ENCODE measurements at regions not wholly inside any gene's neighbourhood (a gene's known extent, or its start where the extent isn't known, plus 50 kb on each side); places are given as distances from the start of the nearest gene placed in this dataset.

DNA sequence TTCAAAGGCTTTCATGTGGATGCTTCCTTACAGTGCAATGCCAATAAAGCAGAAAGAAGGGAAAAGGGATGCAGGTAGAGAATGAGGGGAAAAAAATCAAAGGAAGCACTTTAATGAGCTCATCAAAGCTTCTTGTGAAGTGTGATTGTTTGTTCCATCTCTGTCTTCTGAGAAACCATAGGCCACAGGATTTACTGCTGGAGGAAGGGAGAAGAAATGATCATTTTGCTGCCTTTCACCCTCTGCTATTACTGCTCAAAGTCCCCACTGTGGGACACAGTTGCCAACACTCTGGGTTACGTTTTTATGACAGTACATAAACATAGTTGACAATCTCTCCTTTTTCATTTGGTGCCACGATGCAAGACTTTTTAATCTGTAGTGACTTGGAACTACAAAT is 558.0 kb upstream of the TECRL start:
- Mint-ChIP-seq H3K27me3 (ENCODE audit: low read depth) (no peaks in the 10 kb centered on the region), H3K9me3 (peaks cover 44% of the 10 kb centered on the region), H3K36me3 (peaks cover 29% of the 10 kb centered on the region), H3K27ac (no peak overlapping the region), H3K4me1 (no peaks in the 10 kb centered on the region), H3K4me3 (no peak overlapping the region)
- no peak for ATAC-seq
- no peak for TF ChIP-seq MXD4 (CRISPR knock-in tag; IDR thresholded peaks at IDR 0.05; ENCODE audit: borderline replicate concordance)
- no peak for TF ChIP-seq ZNF396 (CRISPR knock-in tag; IDR thresholded peaks at IDR 0.05; ENCODE audit: borderline replicate concordance)
- no peak for TF ChIP-seq CBFB (CRISPR knock-in tag; IDR thresholded peaks at IDR 0.05; ENCODE audit: low read depth)
- TF ChIP-seq ZNF263 (CRISPR knock-in tag; IDR thresholded peaks at IDR 0.05; ENCODE audit: low read depth), result no peak
- TF ChIP-seq NR3C1 (CRISPR knock-in tag; conservative IDR thresholded peaks at IDR 0.05; ENCODE audit: low read depth), result no peak
- TF ChIP-seq RELA (CRISPR knock-in tag; IDR thresholded peaks at IDR 0.05; ENCODE audit: borderline replicate concordance), result no peak
- no peak for TF ChIP-seq RORB (CRISPR knock-in tag; IDR thresholded peaks at IDR 0.05)
- TF ChIP-seq, protein P1, sequence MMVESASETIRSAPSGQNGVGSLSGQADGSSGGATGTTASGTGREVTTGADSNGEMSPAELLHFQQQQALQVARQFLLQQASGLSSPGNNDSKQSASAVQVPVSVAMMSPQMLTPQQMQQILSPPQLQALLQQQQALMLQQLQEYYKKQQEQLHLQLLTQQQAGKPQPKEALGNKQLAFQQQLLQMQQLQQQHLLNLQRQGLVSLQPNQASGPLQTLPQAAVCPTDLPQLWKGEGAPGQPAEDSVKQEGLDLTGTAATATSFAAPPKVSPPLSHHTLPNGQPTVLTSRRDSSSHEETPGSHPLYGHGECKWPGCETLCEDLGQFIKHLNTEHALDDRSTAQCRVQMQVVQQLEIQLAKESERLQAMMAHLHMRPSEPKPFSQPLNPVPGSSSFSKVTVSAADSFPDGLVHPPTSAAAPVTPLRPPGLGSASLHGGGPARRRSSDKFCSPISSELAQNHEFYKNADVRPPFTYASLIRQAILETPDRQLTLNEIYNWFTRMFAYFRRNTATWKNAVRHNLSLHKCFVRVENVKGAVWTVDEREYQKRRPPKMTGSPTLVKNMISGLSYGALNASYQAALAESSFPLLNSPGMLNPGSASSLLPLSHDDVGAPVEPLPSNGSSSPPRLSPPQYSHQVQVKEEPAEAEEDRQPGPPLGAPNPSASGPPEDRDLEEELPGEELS (CRISPR knock-in tag; IDR thresholded peaks at IDR 0.05), result no peak
- no peak for TF ChIP-seq TEAD1 (CRISPR knock-in tag; IDR thresholded peaks at IDR 0.05)
- no peak for TF ChIP-seq PRRX2 (CRISPR knock-in tag; IDR thresholded peaks at IDR 0.05)
- TF ChIP-seq NR2C2 (CRISPR knock-in tag; IDR thresholded peaks at IDR 0.05), result no peak
- TF ChIP-seq, protein P2, sequence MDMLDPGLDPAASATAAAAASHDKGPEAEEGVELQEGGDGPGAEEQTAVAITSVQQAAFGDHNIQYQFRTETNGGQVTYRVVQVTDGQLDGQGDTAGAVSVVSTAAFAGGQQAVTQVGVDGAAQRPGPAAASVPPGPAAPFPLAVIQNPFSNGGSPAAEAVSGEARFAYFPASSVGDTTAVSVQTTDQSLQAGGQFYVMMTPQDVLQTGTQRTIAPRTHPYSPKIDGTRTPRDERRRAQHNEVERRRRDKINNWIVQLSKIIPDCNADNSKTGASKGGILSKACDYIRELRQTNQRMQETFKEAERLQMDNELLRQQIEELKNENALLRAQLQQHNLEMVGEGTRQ (CRISPR knock-in tag; IDR thresholded peaks at IDR 0.05), result no peak
- TF ChIP-seq TEAD4 (CRISPR knock-in tag; IDR thresholded peaks at IDR 0.05), result no peak
- TF ChIP-seq, protein P3, sequence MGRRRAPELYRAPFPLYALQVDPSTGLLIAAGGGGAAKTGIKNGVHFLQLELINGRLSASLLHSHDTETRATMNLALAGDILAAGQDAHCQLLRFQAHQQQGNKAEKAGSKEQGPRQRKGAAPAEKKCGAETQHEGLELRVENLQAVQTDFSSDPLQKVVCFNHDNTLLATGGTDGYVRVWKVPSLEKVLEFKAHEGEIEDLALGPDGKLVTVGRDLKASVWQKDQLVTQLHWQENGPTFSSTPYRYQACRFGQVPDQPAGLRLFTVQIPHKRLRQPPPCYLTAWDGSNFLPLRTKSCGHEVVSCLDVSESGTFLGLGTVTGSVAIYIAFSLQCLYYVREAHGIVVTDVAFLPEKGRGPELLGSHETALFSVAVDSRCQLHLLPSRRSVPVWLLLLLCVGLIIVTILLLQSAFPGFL (CRISPR knock-in tag; IDR thresholded peaks at IDR 0.05; ENCODE audit: borderline replicate concordance), result no peak
- TF ChIP-seq ZMAT4 (CRISPR knock-in tag; IDR thresholded peaks at IDR 0.05), result no peak
- DNase-seq (ENCODE audit: low spot score), result no peak
- POLR2A ChIA-PET, result no interaction called here
- CTCF ChIA-PET, result no interaction called here

DNA sequence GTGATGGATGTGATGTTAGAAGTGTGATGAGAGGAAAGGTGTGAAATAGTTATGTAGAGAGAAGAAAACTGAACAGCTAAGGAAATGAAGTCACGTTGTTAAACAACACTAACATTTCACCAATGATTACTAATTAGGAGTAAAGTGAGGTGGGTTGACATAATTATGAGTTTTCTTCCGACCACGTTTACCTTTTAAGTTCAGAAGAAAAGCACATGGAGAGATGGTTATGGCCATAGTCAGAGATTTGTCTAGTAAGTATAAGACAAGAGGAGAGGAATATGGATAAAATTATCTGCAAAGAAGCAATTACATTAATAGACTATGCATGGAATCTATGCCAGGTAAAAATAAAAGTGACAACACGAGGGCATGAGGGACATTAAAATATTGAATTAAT is 551.3 kb upstream of the TECRL start:
- H3K4me3 Mint-ChIP-seq, result no peak overlapping the region
- no peaks in the 10 kb centered on the region for H3K4me1 Mint-ChIP-seq
- TF ChIP-seq NFYB (CRISPR knock-in tag; conservative IDR thresholded peaks at IDR 0.05; ENCODE audit: low read depth), result no peak
- no peak for TF ChIP-seq CREB1 (CRISPR knock-in tag; IDR thresholded peaks at IDR 0.05)
- TF ChIP-seq ZBTB21 (CRISPR knock-in tag; IDR thresholded peaks at IDR 0.05; ENCODE audit: borderline replicate concordance), result no peak
- TF ChIP-seq TP53 (CRISPR knock-in tag; IDR thresholded peaks at IDR 0.05), result no peak
- TF ChIP-seq, protein P4, sequence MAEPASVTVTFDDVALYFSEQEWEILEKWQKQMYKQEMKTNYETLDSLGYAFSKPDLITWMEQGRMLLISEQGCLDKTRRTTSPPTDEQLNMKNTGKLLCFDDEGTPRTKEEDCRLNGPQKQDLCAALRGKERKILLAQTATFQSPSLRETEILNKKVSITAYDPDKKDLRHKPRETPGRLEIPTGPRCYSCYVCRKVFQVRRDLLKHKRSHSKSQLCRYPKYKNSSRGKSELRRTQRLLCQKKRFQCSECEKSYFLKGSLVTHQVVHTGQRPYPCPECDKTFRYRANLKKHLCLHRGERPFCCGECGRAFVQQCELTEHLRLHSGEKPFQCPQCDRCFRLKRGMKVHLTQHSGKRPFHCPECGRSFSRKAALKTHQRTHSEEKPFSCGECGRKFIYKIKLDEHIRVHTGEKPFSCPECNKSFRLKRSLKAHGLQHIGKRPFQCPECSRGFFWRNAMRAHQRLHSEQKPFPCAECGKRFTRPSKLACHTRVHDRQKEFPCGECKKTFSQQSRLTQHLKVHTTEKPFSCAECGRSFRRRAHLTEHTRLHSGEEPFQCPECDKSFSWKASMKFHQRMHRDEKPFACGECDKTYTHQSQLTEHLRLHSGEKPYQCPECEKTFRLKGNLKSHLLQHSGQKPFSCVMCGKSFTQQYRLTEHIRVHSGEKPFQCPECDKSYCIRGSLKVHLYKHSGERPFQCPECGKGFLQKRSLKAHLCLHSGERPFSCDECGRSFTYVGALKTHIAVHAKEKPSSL (CRISPR knock-in tag; conservative IDR thresholded peaks at IDR 0.05), result no peak
- TF ChIP-seq RELA (CRISPR knock-in tag; IDR thresholded peaks at IDR 0.05; ENCODE audit: borderline replicate concordance), result no peak
- no peak for TF ChIP-seq NFE2L1 (CRISPR knock-in tag; IDR thresholded peaks at IDR 0.05)
- no peak for TF ChIP-seq ZNF671 (CRISPR knock-in tag; IDR thresholded peaks at IDR 0.05)
- no peak for TF ChIP-seq SMAD4 (CRISPR knock-in tag; IDR thresholded peaks at IDR 0.05)
- TF ChIP-seq, protein P5, sequence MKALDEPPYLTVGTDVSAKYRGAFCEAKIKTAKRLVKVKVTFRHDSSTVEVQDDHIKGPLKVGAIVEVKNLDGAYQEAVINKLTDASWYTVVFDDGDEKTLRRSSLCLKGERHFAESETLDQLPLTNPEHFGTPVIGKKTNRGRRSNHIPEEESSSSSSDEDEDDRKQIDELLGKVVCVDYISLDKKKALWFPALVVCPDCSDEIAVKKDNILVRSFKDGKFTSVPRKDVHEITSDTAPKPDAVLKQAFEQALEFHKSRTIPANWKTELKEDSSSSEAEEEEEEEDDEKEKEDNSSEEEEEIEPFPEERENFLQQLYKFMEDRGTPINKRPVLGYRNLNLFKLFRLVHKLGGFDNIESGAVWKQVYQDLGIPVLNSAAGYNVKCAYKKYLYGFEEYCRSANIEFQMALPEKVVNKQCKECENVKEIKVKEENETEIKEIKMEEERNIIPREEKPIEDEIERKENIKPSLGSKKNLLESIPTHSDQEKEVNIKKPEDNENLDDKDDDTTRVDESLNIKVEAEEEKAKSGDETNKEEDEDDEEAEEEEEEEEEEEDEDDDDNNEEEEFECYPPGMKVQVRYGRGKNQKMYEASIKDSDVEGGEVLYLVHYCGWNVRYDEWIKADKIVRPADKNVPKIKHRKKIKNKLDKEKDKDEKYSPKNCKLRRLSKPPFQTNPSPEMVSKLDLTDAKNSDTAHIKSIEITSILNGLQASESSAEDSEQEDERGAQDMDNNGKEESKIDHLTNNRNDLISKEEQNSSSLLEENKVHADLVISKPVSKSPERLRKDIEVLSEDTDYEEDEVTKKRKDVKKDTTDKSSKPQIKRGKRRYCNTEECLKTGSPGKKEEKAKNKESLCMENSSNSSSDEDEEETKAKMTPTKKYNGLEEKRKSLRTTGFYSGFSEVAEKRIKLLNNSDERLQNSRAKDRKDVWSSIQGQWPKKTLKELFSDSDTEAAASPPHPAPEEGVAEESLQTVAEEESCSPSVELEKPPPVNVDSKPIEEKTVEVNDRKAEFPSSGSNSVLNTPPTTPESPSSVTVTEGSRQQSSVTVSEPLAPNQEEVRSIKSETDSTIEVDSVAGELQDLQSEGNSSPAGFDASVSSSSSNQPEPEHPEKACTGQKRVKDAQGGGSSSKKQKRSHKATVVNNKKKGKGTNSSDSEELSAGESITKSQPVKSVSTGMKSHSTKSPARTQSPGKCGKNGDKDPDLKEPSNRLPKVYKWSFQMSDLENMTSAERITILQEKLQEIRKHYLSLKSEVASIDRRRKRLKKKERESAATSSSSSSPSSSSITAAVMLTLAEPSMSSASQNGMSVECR (CRISPR knock-in tag; IDR thresholded peaks at IDR 0.05; ENCODE audit: borderline replicate concordance), result no peak
- no peak for TF ChIP-seq FOXJ3 (CRISPR knock-in tag; IDR thresholded peaks at IDR 0.05; ENCODE audit: borderline replicate concordance)
- ATAC-seq, result no peak
- peaks cover 36% of the 10 kb centered on the region for H3K9me3 Mint-ChIP-seq
- H3K27ac Mint-ChIP-seq, result no peak overlapping the region
- no peaks in the 10 kb centered on the region; the same call in 1 of the 2 replicates for H3K27me3 Mint-ChIP-seq (ENCODE audit: low read depth)
- H3K36me3 Mint-ChIP-seq, result peaks cover 19% of the 10 kb centered on the region
- ChIA-PET CTCF (no interaction called here), POLR2A (no interaction called here)
- DNase-seq (ENCODE audit: low spot score), result no peak
